Common myeloid progenitor, CD34-positive (primary cell): ENCODE measurements at regions not wholly inside any gene's neighbourhood (a gene's known extent, or its start where the extent isn't known, plus 50 kb on each side); places are given as distances from the start of the nearest gene placed in this dataset.

Experiments
- CTCF ChIA-PET: fragments of 350-600 bp; sonication (Branson Sonifier 250); formaldehyde crosslinking; loops from one replicate; lab custom pipeline; 2021; ENCODE audit warnings: antibody characterized with exemption; lab: Charles Lee
- POLR2A ChIA-PET: fragments of 350-600 bp; sonication (Branson Sonifier 250); formaldehyde crosslinking; loops from one replicate; lab custom pipeline; 2021; ENCODE audit warnings: antibody characterized with exemption; lab: Charles Lee
- DNase-seq, 3 donors: peaks; one replicate each; pipeline versions ENCODE4 v3.0.0 to v3.0.0-alpha.2; 2013
- H3K27ac ChIP-seq, 2 experiments: 1 replicate in 1 of 2; 2 replicates in 1 of 2; pipeline ENCODE4 v1.7.0; 2013; ENCODE audit warnings: inconsistent platforms in 2 of 2, low read length in 2 of 2, mild to moderate bottlenecking in 2 of 2, low read depth in 1 of 2, moderate library complexity in 1 of 2; ENCODE audit not compliant: severe bottlenecking in 2 of 2, insufficient read depth in 1 of 2, poor library complexity in 1 of 2
- H3K27me3 ChIP-seq, 5 experiments: replicated peaks in 2 of 5; 1 replicate in 3 of 5; 2 replicates in 2 of 5; pipeline versions ENCODE4 v1.6.1 to v1.7.0; 2013; ENCODE audit warnings: low read length in 4 of 5, mild to moderate bottlenecking in 2 of 5, moderate library complexity in 2 of 5, inconsistent platforms in 1 of 5; ENCODE audit not compliant: insufficient read depth in 5 of 5, control insufficient read depth in 4 of 5
- H3K36me3 ChIP-seq, 4 experiments: 1 replicate in 2 of 4; 2 replicates in 2 of 4; pipeline versions ENCODE4 v1.6.1 to v1.7.0; 2013; ENCODE audit warnings: low read length in 3 of 4, control low read depth in 1 of 4, mild to moderate bottlenecking in 1 of 4; ENCODE audit not compliant: control insufficient read depth in 4 of 4, insufficient read depth in 4 of 4
- H3K4me1 ChIP-seq, 4 experiments: 1 replicate in 3 of 4; 2 replicates in 1 of 4; pipeline versions ENCODE4 v1.6.1 to v1.7.1; 2013; ENCODE audit warnings: low read length in 3 of 4, mild to moderate bottlenecking in 3 of 4, control low read depth in 1 of 4, inconsistent platforms in 1 of 4, moderate library complexity in 1 of 4; ENCODE audit not compliant: control insufficient read depth in 4 of 4, insufficient read depth in 4 of 4; ENCODE audit errors: control extremely low read depth in 1 of 4
- H3K4me3 ChIP-seq, 7 experiments: 1 replicate in 4 of 7; 2 replicates in 3 of 7; pipeline versions ENCODE4 v1.5.1 to v1.7.0; 2013; ENCODE audit warnings: mild to moderate bottlenecking in 7 of 7, low read length in 6 of 7, moderate library complexity in 6 of 7, inconsistent platforms in 2 of 7, low read depth in 2 of 7, control low read depth in 1 of 7; ENCODE audit not compliant: insufficient read depth in 4 of 7, control insufficient read depth in 1 of 7; ENCODE audit errors: extremely low read depth in 1 of 7
- H3K9me3 ChIP-seq, 5 experiments: 1 replicate in 4 of 5; 2 replicates in 1 of 5; pipeline versions ENCODE4 v1.6.1 to v1.7.1; 2013; ENCODE audit warnings: low read length in 4 of 5, mild to moderate bottlenecking in 2 of 5, inconsistent platforms in 1 of 5, low read depth in 1 of 5, moderate library complexity in 1 of 5; ENCODE audit not compliant: control insufficient read depth in 4 of 5, insufficient read depth in 2 of 5; ENCODE audit errors: control extremely low read depth in 1 of 5
- WGBS: methylation state at CpG from one replicate; pipeline ENCODE4 v1.1.5; 2013; ENCODE audit not compliant: insufficient coverage; 5-methylcytosine and 5-hydroxymethylcytosine counted together

- no peaks in the 10 kb centered on the region for H3K9me3 ChIP-seq
- no peak overlapping the region for H3K27ac ChIP-seq
- H3K4me1 ChIP-seq, result no peaks in the 10 kb centered on the region
- no peak overlapping the region for H3K4me3 ChIP-seq
- WGBS, result 70% methylated on average over 2 of the region's 4 CpGs
- no peak for DNase-seq
- POLR2A ChIA-PET, result no interaction called here
- no peaks in the 10 kb centered on the region for H3K36me3 ChIP-seq
- CTCF ChIA-PET, result no interaction called here
- no peaks in the 10 kb centered on the region for H3K27me3 ChIP-seq
Observed at GRCh38 chr13:87280139-87280538, 391.0 kb upstream of the SLITRK5 start.

GRCh38 chr13:87287721-87288120 is 383.4 kb upstream of the SLITRK5 start:
- Histone ChIP-seq H3K9me3 (no peaks in the 10 kb centered on the region), H3K27me3 (no peaks in the 10 kb centered on the region), H3K4me1 (no peaks in the 10 kb centered on the region), H3K27ac (no peak overlapping the region), H3K36me3 (no peaks in the 10 kb centered on the region), H3K4me3 (no peak overlapping the region)
- POLR2A ChIA-PET, result no interaction called here
- no peak for DNase-seq
- CTCF ChIA-PET, result no interaction called here
- WGBS, result no CpG with 5 or more reads among the region's 3 CpGs

- H3K4me3 ChIP-seq, result no peak overlapping the region
- H3K9me3 ChIP-seq, result peaks cover 0 to 1% (median 0%) of the 10 kb centered on the region in 5 experiments
- no peak for DNase-seq
- no peaks in the 10 kb centered on the region for H3K4me1 ChIP-seq
- POLR2A ChIA-PET, result no interaction called here
- no peak overlapping the region for H3K27ac ChIP-seq
- CTCF ChIA-PET, result no interaction called here
- no peaks in the 10 kb centered on the region for H3K27me3 ChIP-seq
- H3K36me3 ChIP-seq, result no peaks in the 10 kb centered on the region
Observed at GRCh38 chr13:87295636-87296035, 375.5 kb upstream of the SLITRK5 start.

GRCh38 chr13:87302034-87302433 is 369.1 kb upstream of the SLITRK5 start:
- ChIA-PET POLR2A (no interaction called here), CTCF (no interaction called here)
- Histone ChIP-seq H3K27me3 (no peaks in the 10 kb centered on the region), H3K4me3 (no peak overlapping the region), H3K27ac (no peak overlapping the region), H3K4me1 (no peaks in the 10 kb centered on the region), H3K9me3 (peaks cover 0 to 1% (median 0%) of the 10 kb centered on the region in 5 experiments), H3K36me3 (no peaks in the 10 kb centered on the region)
- DNase-seq, result no peak
- 100% methylated on average over 2 of the region's 3 CpGs for WGBS

GRCh38 chr13:87302931-87303330 is 368.2 kb upstream of the SLITRK5 start:
- ChIA-PET POLR2A (no interaction called here), CTCF (no interaction called here)
- Histone ChIP-seq H3K4me1 (no peaks in the 10 kb centered on the region), H3K4me3 (no peak overlapping the region), H3K27me3 (no peaks in the 10 kb centered on the region), H3K9me3 (peaks cover 0 to 1% (median 0%) of the 10 kb centered on the region in 5 experiments), H3K27ac (no peak overlapping the region), H3K36me3 (no peaks in the 10 kb centered on the region)
- no peak for DNase-seq
- 100% methylated on average over 1 of the region's 1 CpG for WGBS

- no peaks in the 10 kb centered on the region for H3K9me3 ChIP-seq
- no peaks in the 10 kb centered on the region for H3K27me3 ChIP-seq
- no peaks in the 10 kb centered on the region for H3K4me1 ChIP-seq
- ChIA-PET POLR2A (no interaction called here), CTCF (no interaction called here)
- H3K27ac ChIP-seq, result no peak overlapping the region
- WGBS, result 100% methylated on average over 1 of the region's 2 CpGs
- no peak overlapping the region for H3K4me3 ChIP-seq
- no peaks in the 10 kb centered on the region for H3K36me3 ChIP-seq
- DNase-seq, result no peak
Observed at GRCh38 chr13:87311165-87311564, 360.0 kb upstream of the SLITRK5 start.

- CTCF ChIA-PET, result no interaction called here
- no CpG with 5 or more reads among the region's 1 CpG for WGBS
- no peaks in the 10 kb centered on the region for H3K9me3 ChIP-seq
Observed at GRCh38 chr13:87314822-87315221, 356.3 kb upstream of the SLITRK5 start.

More at GRCh38 chr13:87314822-87315221, 356.3 kb upstream of the SLITRK5 start:
- no peak overlapping the region for H3K27ac ChIP-seq
- POLR2A ChIA-PET, result no interaction called here
- no peaks in the 10 kb centered on the region for H3K27me3 ChIP-seq
- H3K4me3 ChIP-seq, result no peak overlapping the region
- H3K36me3 ChIP-seq, result no peaks in the 10 kb centered on the region
- no peaks in the 10 kb centered on the region for H3K4me1 ChIP-seq
- DNase-seq, result no peak
